ENCODE measurements at regions not wholly inside any gene's neighbourhood (a gene's known extent, or its start where the extent isn't known, plus 50 kb on each side); places are given as distances from the start of the nearest gene placed in this dataset.

GRCh38 chr9:79264041-79264440, 307.7 kb upstream of the TLE4 start:
- no peak overlapping the region for H3K4me3 ChIP-seq (ENCODE audit: low read depth, low read length)
- no peak for DNase-seq (ENCODE audit: low read depth, low spot score)
- H3K27ac ChIP-seq (ENCODE audit: low read depth, low read length): no peak overlapping the region
- H3K27me3 ChIP-seq (ENCODE audit: control insufficient read depth, insufficient read depth, low read length): no peaks in the 10 kb centered on the region
- POLR2A ChIA-PET: no interaction called here
- TF ChIP-seq CTCF (IDR thresholded peaks at IDR 0.05; ENCODE audit: low read depth, low read length): no peak
- CTCF ChIA-PET: interaction anchor here (0.6 kb wide), 1 partner anchor 816 kb away, joined by 3 read pairs; no protein-coding TSS in a partner anchor
- H3K9me3 ChIP-seq (ENCODE audit: control insufficient read depth, insufficient read depth, low read length): no peaks in the 10 kb centered on the region

GRCh38 chr9:79264511-79265355, 307.0 kb upstream of the TLE4 start:
- Histone ChIP-seq H3K9me3 (ENCODE audit: control insufficient read depth, insufficient read depth, low read length) (no peaks in the 10 kb centered on the region), H3K27ac (ENCODE audit: low read depth, low read length) (no peak overlapping the region), H3K27me3 (ENCODE audit: control insufficient read depth, insufficient read depth, low read length) (no peaks in the 10 kb centered on the region), H3K4me3 (ENCODE audit: low read depth, low read length) (no peak overlapping the region)
- TF ChIP-seq CTCF (IDR thresholded peaks at IDR 0.05; ENCODE audit: low read depth, low read length): no peak
- CTCF ChIA-PET: no interaction called here
- POLR2A ChIA-PET: no interaction called here
- no peak for DNase-seq (ENCODE audit: low read depth, low spot score)

- no peak for DNase-seq (ENCODE audit: low read depth, low spot score)
- Histone ChIP-seq H3K27me3 (ENCODE audit: control insufficient read depth, insufficient read depth, low read length) (no peaks in the 10 kb centered on the region), H3K4me3 (ENCODE audit: low read depth, low read length) (no peak overlapping the region), H3K27ac (ENCODE audit: low read depth, low read length) (no peak overlapping the region), H3K9me3 (ENCODE audit: control insufficient read depth, insufficient read depth, low read length) (no peaks in the 10 kb centered on the region)
- ChIA-PET POLR2A (no interaction called here), CTCF (no interaction called here)
- no peak for TF ChIP-seq CTCF (IDR thresholded peaks at IDR 0.05; ENCODE audit: low read depth, low read length)
These were observed 304.8 kb upstream of the TLE4 start for GRCh38 chr9:79266986-79267385.

GRCh38 chr9:79268806-79269205, 303.0 kb upstream of the TLE4 start:
- no peak overlapping the region for H3K27ac ChIP-seq (ENCODE audit: low read depth, low read length)
- ChIA-PET POLR2A (no interaction called here), CTCF (no interaction called here)
- no peaks in the 10 kb centered on the region for H3K27me3 ChIP-seq (ENCODE audit: control insufficient read depth, insufficient read depth, low read length)
- DNase-seq (ENCODE audit: low read depth, low spot score): no peak
- H3K4me3 ChIP-seq (ENCODE audit: low read depth, low read length): no peak overlapping the region
- TF ChIP-seq CTCF (IDR thresholded peaks at IDR 0.05; ENCODE audit: low read depth, low read length): no peak
- no peaks in the 10 kb centered on the region for H3K9me3 ChIP-seq (ENCODE audit: control insufficient read depth, insufficient read depth, low read length)

GRCh38 chr9:79273311-79273710, 298.5 kb upstream of the TLE4 start:
- no peak overlapping the region for H3K4me3 ChIP-seq (ENCODE audit: low read depth, low read length)
- no peak for TF ChIP-seq CTCF (IDR thresholded peaks at IDR 0.05; ENCODE audit: low read depth, low read length)
- no peaks in the 10 kb centered on the region; the same call in 1 of the 2 replicates for H3K9me3 ChIP-seq (ENCODE audit: control insufficient read depth, insufficient read depth, low read length)
- CTCF ChIA-PET: no interaction called here
- H3K27me3 ChIP-seq (ENCODE audit: control insufficient read depth, insufficient read depth, low read length): no peaks in the 10 kb centered on the region
- POLR2A ChIA-PET: no interaction called here
- DNase-seq (ENCODE audit: low read depth, low spot score): no peak
- H3K27ac ChIP-seq (ENCODE audit: low read depth, low read length): no peak overlapping the region
